Prostate gland (tissue), 2 donors: ENCODE measurements at regions not wholly inside any gene's neighbourhood (a gene's known extent, or its start where the extent isn't known, plus 50 kb on each side); places are given as distances from the start of the nearest gene placed in this dataset.

Experiments
- DNase-seq: peaks from one replicate; pipeline ENCODE4 v3.0.0-alpha.2; 2019; ENCODE audit warnings: low spot score
- H3K27ac ChIP-seq, 2 donors: fragments of 200-600 bp; sonication (generic); 2 replicates each; pipeline ENCODE4 v1.5.1; 2017 to 2019
- H3K27me3 ChIP-seq: fragments of 200-600 bp; sonication (generic); replicated peaks from 2 replicates; pipeline ENCODE4 v1.5.1; 2019; ENCODE audit not compliant: insufficient read depth
- H3K36me3 ChIP-seq, 2 donors: fragments of 200-600 bp; sonication (generic); 1 replicate in 1 of 2; 2 replicates in 1 of 2; pipeline versions ENCODE4 v1.5.1 to v1.8.1; 2017 to 2019
- H3K4me1 ChIP-seq: fragments of 200-600 bp; sonication (generic); replicated peaks from 2 replicates; pipeline ENCODE4 v1.5.1; 2019
- H3K4me3 ChIP-seq, 2 donors: fragments of 200-600 bp; sonication (generic); 2 replicates each; pipeline ENCODE4 v1.5.1; 2017 to 2019
- H3K9me3 ChIP-seq: fragments of 200-600 bp; sonication (generic); 2 replicates; pipeline ENCODE4 v1.5.1; 2017
- CTCF ChIP-seq, 4 experiments: fragments of 200-600 bp in 2 of 4; fragments of 450-650 bp in 2 of 4; sonication (generic) in 2 of 4; IDR thresholded peaks; 1 replicate in 3 of 4; 2 replicates in 1 of 4; pipeline ENCODE4 v1.5.1; 2016 to 2019; ENCODE audit warnings: antibody characterized with exemption in 4 of 4, mild to moderate bottlenecking in 2 of 4, moderate library complexity in 2 of 4
- POLR2A ChIP-seq: fragments of 450-650 bp; IDR thresholded peaks from one replicate; pipeline ENCODE4 v1.6.1; 2016; ENCODE audit warnings: antibody characterized with exemption, mild to moderate bottlenecking
- POLR2AphosphoS5 ChIP-seq: sonication (generic); formaldehyde crosslinking; IDR thresholded peaks from one replicate; pipeline ENCODE4 v1.6.1; 2017; ENCODE audit warnings: antibody characterized with exemption
- WGBS: methylation state at CpG from one replicate; pipeline ENCODE4 v1.1.5; 2018; 5-methylcytosine and 5-hydroxymethylcytosine counted together
- intact Hi-C: fragments of 100-400 bp; cut with DNase I; formaldehyde crosslinking; loops from one replicate; pipeline ENCODE4 v1.14.2; 2022

GRCh38 chr20:22466447-22467171 is 117.8 kb downstream of the FOXA2 start:
- H3K36me3 ChIP-seq = no peaks in the 10 kb centered on the region
- no peak for DNase-seq
- no peaks in the 10 kb centered on the region for H3K9me3 ChIP-seq
- TF ChIP-seq POLR2AphosphoS5 (no peak), CTCF (IDR thresholded peaks at IDR 0.05) (no peak), POLR2A (no peak)
- WGBS = 81% methylated on average over 7 of the region's 7 CpGs
- no peak overlapping the region for H3K4me3 ChIP-seq
- H3K4me1 ChIP-seq = no peaks in the 10 kb centered on the region
- H3K27me3 ChIP-seq = peaks cover 2% of the 10 kb centered on the region
- no peak overlapping the region for H3K27ac ChIP-seq
- intact Hi-C loops = no loop called here

- no peaks in the 10 kb centered on the region for H3K9me3 ChIP-seq
- H3K4me1 ChIP-seq = no peaks in the 10 kb centered on the region
- intact Hi-C loops = no loop called here
- no peak for DNase-seq
- H3K27me3 ChIP-seq = peaks cover 3% of the 10 kb centered on the region
- no peak overlapping the region for H3K27ac ChIP-seq
- no peaks in the 10 kb centered on the region for H3K36me3 ChIP-seq
- TF ChIP-seq CTCF (IDR thresholded peaks at IDR 0.05) (no peak), POLR2A (no peak), POLR2AphosphoS5 (no peak)
- H3K4me3 ChIP-seq = no peak overlapping the region
- WGBS = 85% methylated on average over 5 of the region's 5 CpGs
Measured at GRCh38 chr20:22465622-22466446, 118.5 kb downstream of the FOXA2 start.

GRCh38 chr20:22464312-22465003 is 119.9 kb downstream of the FOXA2 start:
- DNase-seq = no peak
- TF ChIP-seq POLR2A (no peak), CTCF (IDR thresholded peaks at IDR 0.05) (no peak), POLR2AphosphoS5 (no peak)
- Histone ChIP-seq H3K4me3 (no peak overlapping the region), H3K4me1 (no peaks in the 10 kb centered on the region), H3K27me3 (peaks cover 4% of the 10 kb centered on the region), H3K36me3 (no peaks in the 10 kb centered on the region), H3K27ac (no peak overlapping the region), H3K9me3 (no peaks in the 10 kb centered on the region)
- intact Hi-C loops = no loop called here
- 89% methylated on average over 5 of the region's 5 CpGs for WGBS

GRCh38 chr20:22462975-22463914 is 121.1 kb downstream of the FOXA2 start:
- no peak for DNase-seq
- H3K27ac ChIP-seq = no peak overlapping the region
- TF ChIP-seq POLR2A (no peak), POLR2AphosphoS5 (no peak), CTCF (IDR thresholded peaks at IDR 0.05) (no peak)
- H3K36me3 ChIP-seq = no peaks in the 10 kb centered on the region
- intact Hi-C loops = no loop called here
- H3K4me1 ChIP-seq = no peaks in the 10 kb centered on the region
- no peaks in the 10 kb centered on the region for H3K9me3 ChIP-seq
- H3K4me3 ChIP-seq = no peak overlapping the region
- peaks cover 9% of the 10 kb centered on the region for H3K27me3 ChIP-seq
- WGBS = 52% methylated on average over 11 of the region's 11 CpGs
